NOMO-1 (cell line): ENCODE measurements at regions not wholly inside any gene's neighbourhood (a gene's known extent, or its start where the extent isn't known, plus 50 kb on each side); places are given as distances from the start of the nearest gene placed in this dataset.

Experiments
- DNase-seq, 2 experiments: peaks; one replicate each; lab custom pipeline; 2025; ENCODE audit not compliant: unreplicated experiment in 2 of 2; lab: John Stamatoyannopoulos, UW

GRCh38 chr5:174356536-174356935 is 311.0 kb downstream of the NSG2 start:
- DNase-seq: no peak

DNA sequence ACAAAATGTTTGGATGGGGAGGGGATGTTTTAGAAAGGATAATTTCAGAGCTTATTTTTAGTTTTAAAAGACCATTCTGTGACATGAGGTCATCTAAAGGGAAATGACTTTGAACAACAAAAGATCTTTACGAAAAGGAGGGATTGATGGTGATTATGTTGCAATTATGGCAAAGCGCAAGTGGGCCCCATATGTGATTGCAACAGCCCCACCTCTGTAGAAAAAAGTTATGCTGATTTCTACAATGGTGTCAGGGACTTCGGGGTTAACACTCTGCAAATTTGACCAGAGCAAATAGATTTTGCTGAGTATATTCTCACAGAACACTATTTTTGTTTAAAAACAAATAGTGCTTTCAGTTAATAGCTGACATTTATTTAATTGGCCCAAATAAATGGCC is 312.8 kb downstream of the NSG2 start:
- peak; percentile 61 to 65 for DNase-seq

DNA sequence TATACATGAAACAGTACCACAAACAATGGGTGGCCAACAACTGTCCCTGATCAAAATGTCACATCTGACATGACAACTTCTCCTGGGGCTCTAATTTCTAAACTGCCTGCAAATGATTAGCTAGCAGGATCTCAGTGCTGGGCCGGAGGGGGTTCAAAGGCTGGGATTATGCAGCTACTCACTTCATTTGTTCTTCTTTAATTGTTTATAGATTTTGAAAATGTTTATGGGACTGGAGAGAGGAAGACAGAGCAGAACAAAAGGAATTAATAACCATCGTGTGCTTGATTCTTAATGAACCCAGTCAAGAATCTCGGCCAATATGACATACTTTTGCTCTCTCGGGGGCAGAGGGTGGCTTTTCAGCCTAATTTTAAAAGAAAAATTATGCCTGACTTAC is 313.6 kb downstream of the NSG2 start:
- no peak for DNase-seq

DNA sequence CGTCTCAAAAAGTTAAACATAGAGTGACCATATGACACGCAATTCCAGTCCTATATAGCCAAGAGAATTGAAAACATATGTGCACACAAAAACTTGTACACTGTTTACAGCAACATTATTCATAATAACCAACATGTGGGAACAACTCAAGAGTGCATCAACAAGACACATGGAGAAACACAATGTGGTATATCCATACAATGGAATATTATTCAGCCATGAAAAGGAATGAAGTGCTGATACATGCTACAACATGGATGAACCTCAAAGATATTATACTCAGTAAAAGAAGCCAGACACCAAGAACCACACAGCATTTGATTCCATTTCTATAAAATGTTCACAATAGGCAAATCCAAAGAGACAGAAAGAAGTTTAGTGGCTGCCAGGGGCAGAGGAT is 317.0 kb downstream of the NSG2 start:
- DNase-seq: no peak

DNA sequence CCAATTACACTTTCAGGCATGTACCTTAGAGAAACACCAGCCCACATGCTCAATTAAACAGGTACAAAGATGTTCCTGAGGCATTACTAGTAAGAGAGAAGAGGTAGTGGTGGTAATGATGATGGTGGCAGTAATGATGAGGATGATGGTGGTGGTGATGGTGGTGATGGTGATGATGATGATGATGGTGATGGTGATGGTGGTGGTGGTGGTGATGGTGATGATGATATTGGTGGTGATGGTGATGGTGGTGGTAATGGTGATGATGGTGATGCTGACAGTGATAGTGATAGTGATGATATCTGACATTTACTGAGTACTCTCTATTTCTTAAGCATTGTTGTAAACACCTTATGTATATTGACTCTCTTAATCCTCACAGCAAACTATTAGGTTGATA is 318.4 kb downstream of the NSG2 start:
- DNase-seq: no peak

DNA sequence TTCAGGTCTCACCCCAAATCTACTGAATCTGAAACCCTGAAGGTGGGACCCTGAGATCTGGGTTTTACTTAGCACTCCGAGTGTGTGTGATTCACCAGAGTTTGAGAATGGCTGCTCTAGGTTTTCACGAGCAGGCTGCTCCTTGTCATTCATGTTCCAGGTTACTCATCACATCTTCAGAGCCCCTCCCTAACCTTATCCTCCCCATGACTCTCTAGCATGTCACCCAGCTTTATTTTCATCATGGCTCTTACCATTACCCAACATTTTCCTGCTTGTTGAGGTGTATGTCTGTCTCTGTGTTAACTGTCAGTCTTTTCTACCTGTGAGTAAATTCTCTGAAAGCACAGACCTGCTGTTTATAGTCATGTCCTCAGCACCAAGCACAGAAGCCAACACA is 319.2 kb downstream of the NSG2 start:
- no peak for DNase-seq

DNA sequence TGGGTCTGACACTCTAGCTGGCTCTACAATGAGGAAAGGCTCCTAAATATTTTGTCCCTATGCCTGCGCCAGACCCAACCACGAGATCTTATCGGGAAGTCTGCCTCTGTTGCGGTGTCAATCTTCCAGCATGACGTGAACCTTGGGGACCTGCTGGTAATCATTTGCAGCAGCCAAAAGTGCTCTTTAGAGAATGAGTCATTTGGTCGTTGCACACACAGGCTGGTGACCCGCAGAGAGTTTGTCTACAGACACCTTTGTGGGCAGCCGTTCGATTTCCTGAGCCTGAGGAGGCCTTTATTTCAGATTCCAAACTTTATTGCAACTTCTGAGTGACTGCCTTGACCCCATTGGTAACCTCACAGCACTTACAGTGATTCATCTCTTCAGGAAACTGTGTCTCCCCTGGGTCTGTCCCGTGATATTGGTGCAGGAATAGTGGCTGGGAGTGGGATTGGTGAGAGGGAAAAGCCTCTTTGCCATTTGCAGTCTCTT is 326.1 kb downstream of the NSG2 start:
- DNase-seq: no peak

- no peak for DNase-seq
Measured at GRCh38 chr5:174374206-174374605, 328.7 kb downstream of the NSG2 start.

DNA sequence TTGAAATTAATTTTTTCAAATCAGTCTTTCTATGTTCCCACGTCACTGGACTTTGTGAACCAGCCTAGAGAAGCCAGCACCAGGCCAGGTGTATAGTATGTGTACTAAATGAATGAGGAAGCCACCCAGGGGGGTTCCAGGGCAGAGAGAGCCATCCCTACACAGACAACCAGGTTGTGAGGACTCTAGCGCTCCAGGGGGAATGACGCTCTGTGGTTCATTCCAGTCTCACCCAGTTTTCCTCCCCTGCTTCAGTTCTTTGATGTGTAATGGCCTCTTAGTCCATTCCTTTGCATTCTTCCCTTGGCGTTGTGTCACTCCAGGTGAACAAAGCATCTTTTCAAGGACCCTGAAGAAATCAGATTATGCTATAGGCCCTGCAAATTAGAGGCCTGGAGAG is 330.6 kb downstream of the NSG2 start:
- DNase-seq: no peak

- DNase-seq: peak in 1 of 2 experiments; percentile 66
Measured at GRCh38 chr5:174376726-174377373, 331.3 kb downstream of the NSG2 start.

- no peak for DNase-seq
Measured at GRCh38 chr5:174378121-174378874, 332.8 kb downstream of the NSG2 start.

- no peak for DNase-seq
Measured at GRCh38 chr5:174380311-174380710, 334.8 kb downstream of the NSG2 start.

- no peak for DNase-seq
Measured at GRCh38 chr5:174381241-174381640, 335.7 kb downstream of the NSG2 start.

- no peak for DNase-seq
Measured at GRCh38 chr5:174383210-174384167, 338.0 kb downstream of the NSG2 start.

DNA sequence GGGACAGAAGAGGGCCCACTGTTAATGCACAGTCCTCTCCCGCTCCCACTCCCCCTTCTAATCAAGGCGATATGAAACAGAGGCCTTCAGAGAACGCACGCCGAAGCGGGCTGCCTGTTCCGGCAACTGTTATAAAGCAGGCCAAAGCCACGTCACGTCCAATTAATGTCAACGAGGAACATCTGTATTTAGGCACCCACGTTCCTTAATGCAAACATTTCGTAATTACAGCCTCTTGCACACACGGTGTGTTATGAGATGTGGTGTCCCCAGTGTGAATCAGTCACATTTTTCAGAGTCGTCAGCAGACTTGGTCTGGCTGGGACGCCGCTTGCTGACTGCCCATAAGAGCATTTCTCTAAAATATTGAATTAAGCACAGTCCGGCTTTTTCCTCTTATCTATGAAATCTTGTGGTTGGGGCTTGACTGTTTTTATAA is 339.0 kb downstream of the NSG2 start:
- DNase-seq: peak; percentile 8 to 40

GRCh38 chr5:174386306-174386705 is 338.1 kb upstream of the MSX2 start:
- DNase-seq: no peak

DNA sequence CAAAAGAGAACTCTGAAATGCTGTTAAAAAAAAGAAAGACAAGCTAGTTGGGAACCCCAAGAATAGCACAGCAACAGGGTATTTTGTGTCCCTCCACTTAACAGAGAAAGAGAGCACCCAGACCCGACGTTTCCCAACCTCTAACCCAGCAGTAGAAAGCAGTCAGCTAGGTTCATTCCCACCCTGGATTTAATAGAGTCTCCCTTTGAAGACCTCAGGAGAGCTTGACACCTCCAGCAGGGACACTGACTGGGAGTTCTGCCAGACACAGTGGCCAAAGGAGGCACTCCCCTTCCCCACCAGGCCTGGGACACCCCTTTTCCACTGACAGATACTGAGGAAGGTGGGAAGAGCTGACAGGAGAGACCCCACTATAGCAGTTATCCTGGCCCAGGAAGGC is 337.5 kb upstream of the MSX2 start:
- no peak for DNase-seq

- DNase-seq: no peak
Measured at GRCh38 chr5:174387448-174387847, 336.9 kb upstream of the MSX2 start.

- no peak for DNase-seq
Measured at GRCh38 chr5:174392892-174393291, 331.5 kb upstream of the MSX2 start.

GRCh38 chr5:174396541-174396940 is 327.8 kb upstream of the MSX2 start:
- DNase-seq: no peak

DNA sequence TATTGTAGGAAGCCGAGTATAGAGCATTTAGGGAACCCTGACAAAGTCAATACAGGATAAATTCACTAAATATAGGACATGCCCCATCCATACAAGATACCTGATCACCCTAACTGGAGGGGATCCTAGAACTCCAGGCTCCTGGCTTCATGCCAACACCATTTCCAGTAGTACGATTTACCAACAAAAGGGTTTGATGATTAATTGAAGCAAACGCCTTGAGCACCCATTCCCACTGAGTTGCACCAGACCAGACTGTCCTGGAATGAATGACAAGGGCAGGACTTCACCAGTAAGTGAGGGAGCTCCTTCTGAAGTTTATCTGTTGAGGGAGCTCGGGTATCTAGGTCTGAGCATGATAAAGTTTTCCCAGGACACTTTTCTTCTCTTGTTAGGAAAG is 327.2 kb upstream of the MSX2 start:
- no peak for DNase-seq
